ENCODE measurements at regions not wholly inside any gene's neighbourhood (a gene's known extent, or its start where the extent isn't known, plus 50 kb on each side); places are given as distances from the start of the nearest gene placed in this dataset.

- TF ChIP-seq CTCF (IDR thresholded peaks at IDR 0.05; ENCODE audit: poor library complexity) (no peak), EZH2 (IDR thresholded peaks at IDR 0.05; ENCODE audit: borderline replicate concordance) (no peak)
Observed at GRCh38 chr1:14522926-14523241, 75.6 kb upstream of the KAZN start.

All from hepatocyte (in vitro differentiated cells).